Nephron progenitor cell (in vitro differentiated cells): ENCODE measurements at regions not wholly inside any gene's neighbourhood (a gene's known extent, or its start where the extent isn't known, plus 50 kb on each side); places are given as distances from the start of the nearest gene placed in this dataset.

Experiments used
- DNase-seq: peaks from one replicate; pipeline ENCODE4 v3.0.0; 2021
- H3K27ac Mint-ChIP-seq: 2 replicates; pipeline ENCODE4 v1.8.0; 2021; ENCODE audit warnings: mild to moderate bottlenecking, moderate library complexity, mixed read lengths
- H3K27me3 Mint-ChIP-seq: 2 replicates; pipeline ENCODE4 v1.8.0; 2021; ENCODE audit warnings: mild to moderate bottlenecking, low read depth, mixed read lengths; ENCODE audit not compliant: poor library complexity
- H3K36me3 Mint-ChIP-seq: 2 replicates; pipeline ENCODE4 v1.8.0; 2021; ENCODE audit warnings: low read depth, mixed read lengths
- H3K4me1 Mint-ChIP-seq: 2 replicates; pipeline ENCODE4 v1.8.0; 2021; ENCODE audit warnings: mixed read lengths
- H3K4me3 Mint-ChIP-seq: 2 replicates; pipeline ENCODE4 v1.8.0; 2021; ENCODE audit warnings: mild to moderate bottlenecking, moderate library complexity, mixed read lengths
- H3K9me3 Mint-ChIP-seq: 2 replicates; pipeline ENCODE4 v1.8.0; 2021; ENCODE audit warnings: mild to moderate bottlenecking, moderate library complexity, mixed read lengths
- CTCF ChIP-seq: fragments of 200-600 bp; sonication (generic); IDR thresholded peaks from 2 replicates; pipeline ENCODE4 v1.5.0; 2021; ENCODE audit warnings: antibody characterized with exemption

- no peaks in the 10 kb centered on the region for H3K4me1 Mint-ChIP-seq
- DNase-seq, result no peak
- H3K27me3 Mint-ChIP-seq, result peaks cover 4% of the 10 kb centered on the region
- peaks cover 10% of the 10 kb centered on the region for H3K36me3 Mint-ChIP-seq
- H3K27ac Mint-ChIP-seq, result no peak overlapping the region
- H3K4me3 Mint-ChIP-seq, result no peak overlapping the region
- TF ChIP-seq CTCF, result no peak
- H3K9me3 Mint-ChIP-seq, result peaks cover 23% of the 10 kb centered on the region
Measured at GRCh38 chr12:42905419-42905705, 315.8 kb upstream of the PRICKLE1 start.

- Mint-ChIP-seq H3K9me3 (peaks cover 23% of the 10 kb centered on the region), H3K27ac (peak overlapping the region; percentile 47), H3K27me3 (peaks cover 4% of the 10 kb centered on the region), H3K4me3 (no peak overlapping the region), H3K36me3 (peaks cover 10% of the 10 kb centered on the region), H3K4me1 (no peaks in the 10 kb centered on the region)
- DNase-seq, result no peak
- no peak for TF ChIP-seq CTCF
Measured at GRCh38 chr12:42904683-42905418, 315.3 kb upstream of the PRICKLE1 start.

- Mint-ChIP-seq H3K27me3 (peaks cover 4% of the 10 kb centered on the region), H3K4me1 (no peaks in the 10 kb centered on the region), H3K9me3 (peaks cover 25% of the 10 kb centered on the region), H3K4me3 (no peak overlapping the region), H3K27ac (no peak overlapping the region), H3K36me3 (peaks cover 10% of the 10 kb centered on the region)
- no peak for DNase-seq
- no peak for TF ChIP-seq CTCF
Measured at GRCh38 chr12:42903736-42904135, 314.2 kb upstream of the PRICKLE1 start.

- H3K4me1 Mint-ChIP-seq, result no peaks in the 10 kb centered on the region
- H3K27me3 Mint-ChIP-seq, result peaks cover 8% of the 10 kb centered on the region
- no peak for DNase-seq
- TF ChIP-seq CTCF, result no peak
- H3K4me3 Mint-ChIP-seq, result no peak overlapping the region
- peaks cover 10% of the 10 kb centered on the region for H3K36me3 Mint-ChIP-seq
- H3K9me3 Mint-ChIP-seq, result peaks cover 32% of the 10 kb centered on the region
- peak overlapping the region; percentile 17 for H3K27ac Mint-ChIP-seq
Measured at GRCh38 chr12:42902001-42902400, 312.5 kb upstream of the PRICKLE1 start.

GRCh38 chr12:42893803-42894202 is 304.3 kb upstream of the PRICKLE1 start:
- Mint-ChIP-seq H3K27me3 (peaks cover 8% of the 10 kb centered on the region), H3K36me3 (no peaks in the 10 kb centered on the region), H3K4me1 (peaks cover 14% of the 10 kb centered on the region), H3K9me3 (peaks cover 27% of the 10 kb centered on the region), H3K4me3 (no peak overlapping the region), H3K27ac (no peak overlapping the region)
- TF ChIP-seq CTCF, result no peak
- no peak for DNase-seq
